ENCODE measurements at regions not wholly inside any gene's neighbourhood (a gene's known extent, or its start where the extent isn't known, plus 50 kb on each side); places are given as distances from the start of the nearest gene placed in this dataset.

DNA sequence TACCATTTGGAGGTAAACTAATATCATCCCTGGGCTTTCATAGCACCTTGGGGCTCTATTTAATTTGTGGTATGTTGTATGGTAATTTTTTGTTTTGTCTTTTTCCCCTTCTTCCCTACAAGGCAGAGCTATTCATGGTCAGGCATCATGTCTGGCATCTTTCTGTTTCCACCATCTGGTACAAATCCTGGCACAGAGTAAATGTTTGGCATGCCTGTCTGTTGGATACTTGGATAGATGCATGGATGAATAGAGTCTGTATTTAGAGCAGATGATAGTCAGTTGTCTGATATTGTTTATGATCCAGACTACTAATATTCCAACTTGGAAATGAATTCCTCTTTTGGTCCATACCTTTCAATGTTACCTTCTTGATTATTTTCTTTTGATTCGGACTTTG is 139.8 kb downstream of the NEDD1 start:
- TF ChIP-seq, protein P1, sequence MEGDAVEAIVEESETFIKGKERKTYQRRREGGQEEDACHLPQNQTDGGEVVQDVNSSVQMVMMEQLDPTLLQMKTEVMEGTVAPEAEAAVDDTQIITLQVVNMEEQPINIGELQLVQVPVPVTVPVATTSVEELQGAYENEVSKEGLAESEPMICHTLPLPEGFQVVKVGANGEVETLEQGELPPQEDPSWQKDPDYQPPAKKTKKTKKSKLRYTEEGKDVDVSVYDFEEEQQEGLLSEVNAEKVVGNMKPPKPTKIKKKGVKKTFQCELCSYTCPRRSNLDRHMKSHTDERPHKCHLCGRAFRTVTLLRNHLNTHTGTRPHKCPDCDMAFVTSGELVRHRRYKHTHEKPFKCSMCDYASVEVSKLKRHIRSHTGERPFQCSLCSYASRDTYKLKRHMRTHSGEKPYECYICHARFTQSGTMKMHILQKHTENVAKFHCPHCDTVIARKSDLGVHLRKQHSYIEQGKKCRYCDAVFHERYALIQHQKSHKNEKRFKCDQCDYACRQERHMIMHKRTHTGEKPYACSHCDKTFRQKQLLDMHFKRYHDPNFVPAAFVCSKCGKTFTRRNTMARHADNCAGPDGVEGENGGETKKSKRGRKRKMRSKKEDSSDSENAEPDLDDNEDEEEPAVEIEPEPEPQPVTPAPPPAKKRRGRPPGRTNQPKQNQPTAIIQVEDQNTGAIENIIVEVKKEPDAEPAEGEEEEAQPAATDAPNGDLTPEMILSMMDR (optimal IDR thresholded peaks at IDR 0.05 in 1 of 3, IDR thresholded peaks at IDR 0.05 in 1 of 3, conservative IDR thresholded peaks at IDR 0.05 in 1 of 3; ENCODE audit: extremely low read depth in 1 of 3, insufficient read depth in 2 of 3, low read length in 3 of 3): no peak
- no peak for TF ChIP-seq EZH2 (IDR thresholded peaks at IDR 0.05; ENCODE audit: low read length)
